ENCODE measurements at regions not wholly inside any gene's neighbourhood (a gene's known extent, or its start where the extent isn't known, plus 50 kb on each side); places are given as distances from the start of the nearest gene placed in this dataset.
A peak's percentile ranks its signal among the peaks of the same experiment; 100 is the strongest.

DNA sequence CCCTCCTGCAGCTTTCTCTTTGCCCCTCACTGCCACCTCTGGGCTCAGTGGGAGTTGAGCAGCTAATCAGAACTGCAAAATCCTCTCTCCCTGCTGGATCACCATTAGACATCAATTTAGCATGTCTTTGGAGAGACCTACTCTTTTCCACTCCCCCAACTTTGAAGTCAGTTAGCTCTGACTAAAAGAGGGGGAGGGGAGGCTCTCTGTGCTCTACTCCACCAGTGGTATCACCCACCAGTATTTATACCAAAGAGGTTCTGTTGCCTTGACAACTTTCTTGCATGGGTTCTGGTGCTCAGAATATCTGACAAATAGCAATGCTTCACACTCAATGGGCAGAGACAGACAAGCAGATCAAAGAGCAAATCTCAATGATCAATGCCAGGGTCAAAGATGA, 146.2 kb upstream of the ROPN1 start:
- ATAC-seq (ENCODE audit: insufficient number of reproducible peaks, low FRiP score, low read depth) (no peak), DNase-seq (ENCODE audit: low spot score) (no peak)
- no peaks in the 10 kb centered on the region for H3K9me3 ChIP-seq
- H3K4me3 ChIP-seq, result no peak overlapping the region
- H3K36me3 ChIP-seq, result no peaks in the 10 kb centered on the region
- no peaks in the 10 kb centered on the region for H3K27me3 ChIP-seq (replicated peaks; ENCODE audit: insufficient read depth)
- no peak overlapping the region for H3K27ac ChIP-seq
- peaks cover 18 to 85% of the 10 kb centered on the region in 2 donors for H3K4me1 ChIP-seq (ENCODE audit: control insufficient read depth in 1 of 2, low read depth in 2 of 2)
- TF ChIP-seq, protein P1, sequence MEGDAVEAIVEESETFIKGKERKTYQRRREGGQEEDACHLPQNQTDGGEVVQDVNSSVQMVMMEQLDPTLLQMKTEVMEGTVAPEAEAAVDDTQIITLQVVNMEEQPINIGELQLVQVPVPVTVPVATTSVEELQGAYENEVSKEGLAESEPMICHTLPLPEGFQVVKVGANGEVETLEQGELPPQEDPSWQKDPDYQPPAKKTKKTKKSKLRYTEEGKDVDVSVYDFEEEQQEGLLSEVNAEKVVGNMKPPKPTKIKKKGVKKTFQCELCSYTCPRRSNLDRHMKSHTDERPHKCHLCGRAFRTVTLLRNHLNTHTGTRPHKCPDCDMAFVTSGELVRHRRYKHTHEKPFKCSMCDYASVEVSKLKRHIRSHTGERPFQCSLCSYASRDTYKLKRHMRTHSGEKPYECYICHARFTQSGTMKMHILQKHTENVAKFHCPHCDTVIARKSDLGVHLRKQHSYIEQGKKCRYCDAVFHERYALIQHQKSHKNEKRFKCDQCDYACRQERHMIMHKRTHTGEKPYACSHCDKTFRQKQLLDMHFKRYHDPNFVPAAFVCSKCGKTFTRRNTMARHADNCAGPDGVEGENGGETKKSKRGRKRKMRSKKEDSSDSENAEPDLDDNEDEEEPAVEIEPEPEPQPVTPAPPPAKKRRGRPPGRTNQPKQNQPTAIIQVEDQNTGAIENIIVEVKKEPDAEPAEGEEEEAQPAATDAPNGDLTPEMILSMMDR (IDR thresholded peaks at IDR 0.05), result no peak

DNA sequence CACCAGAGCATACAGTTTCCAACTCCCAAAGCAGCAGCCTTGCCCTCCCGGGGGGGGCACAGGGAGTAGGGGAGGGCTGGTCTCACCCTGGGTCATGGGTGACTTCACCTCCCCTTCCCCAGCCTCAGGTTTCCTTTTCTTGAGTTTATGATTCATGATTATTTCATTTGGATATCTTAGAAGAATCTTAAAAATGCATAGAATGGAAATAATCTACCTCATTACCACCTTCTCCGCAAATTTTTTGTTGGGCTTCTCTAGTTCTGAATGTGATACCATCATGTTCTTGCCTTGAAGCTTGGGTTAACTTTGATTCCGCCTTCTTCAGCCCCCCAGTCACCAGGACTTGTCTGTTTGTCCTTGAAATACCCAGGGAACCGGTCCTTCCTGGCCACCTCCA, 148.8 kb upstream of the ROPN1 start:
- no peak overlapping the region for H3K4me3 ChIP-seq
- no peaks in the 10 kb centered on the region for H3K9me3 ChIP-seq
- no peak for DNase-seq (ENCODE audit: low spot score)
- no peaks in the 10 kb centered on the region for H3K36me3 ChIP-seq
- H3K4me1 ChIP-seq (ENCODE audit: control insufficient read depth in 1 of 2, low read depth in 2 of 2), result peaks cover 33 to 97% of the 10 kb centered on the region in 2 donors
- H3K27me3 ChIP-seq (replicated peaks; ENCODE audit: insufficient read depth), result no peaks in the 10 kb centered on the region
- no peak for ATAC-seq (ENCODE audit: insufficient number of reproducible peaks, low FRiP score, low read depth)
- peak overlapping the region in 1 of 2 donors; percentile 18 for H3K27ac ChIP-seq
- TF ChIP-seq, protein P1 (IDR thresholded peaks at IDR 0.05), result no peak

DNA sequence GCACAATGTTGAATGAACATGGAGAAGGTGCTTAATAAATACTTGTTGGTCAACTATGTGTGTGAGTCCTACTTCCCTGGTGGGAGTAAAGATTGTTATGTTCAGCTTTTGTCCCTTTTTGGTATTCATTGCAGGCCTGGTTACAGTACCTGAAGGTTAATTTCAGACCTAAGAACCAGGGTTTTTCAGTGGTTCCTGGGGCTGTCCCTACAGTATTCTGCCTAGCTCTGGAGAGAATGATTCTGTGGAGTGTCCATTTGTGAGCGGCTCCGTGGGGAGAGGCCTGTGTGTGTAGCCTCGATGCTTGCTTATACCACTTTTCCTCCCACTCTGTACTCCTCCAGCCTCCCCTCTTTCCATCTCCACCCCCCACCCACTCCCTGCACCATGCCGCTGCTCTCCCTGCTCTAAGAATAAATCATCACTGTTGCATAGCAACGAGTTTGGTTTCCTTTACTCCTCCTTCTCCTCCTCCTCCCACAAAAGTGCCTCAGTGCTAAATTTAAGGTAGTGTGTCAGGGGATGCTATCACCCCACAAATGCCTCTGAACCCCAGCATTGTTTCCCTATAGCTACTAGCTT, 150.6 kb upstream of the ROPN1 start:
- ATAC-seq (ENCODE audit: insufficient number of reproducible peaks, low FRiP score, low read depth), result no peak
- no peaks in the 10 kb centered on the region for H3K9me3 ChIP-seq
- DNase-seq (ENCODE audit: low spot score), result no peak
- peaks cover 31 to 88% of the 10 kb centered on the region in 2 donors for H3K4me1 ChIP-seq (ENCODE audit: control insufficient read depth in 1 of 2, low read depth in 2 of 2)
- no peak overlapping the region for H3K4me3 ChIP-seq
- peak overlapping the region; percentile 29 to 34 for H3K27ac ChIP-seq
- H3K36me3 ChIP-seq, result no peaks in the 10 kb centered on the region
- TF ChIP-seq, protein P1 (IDR thresholded peaks at IDR 0.05), result no peak
- no peaks in the 10 kb centered on the region for H3K27me3 ChIP-seq (replicated peaks; ENCODE audit: insufficient read depth)

DNA sequence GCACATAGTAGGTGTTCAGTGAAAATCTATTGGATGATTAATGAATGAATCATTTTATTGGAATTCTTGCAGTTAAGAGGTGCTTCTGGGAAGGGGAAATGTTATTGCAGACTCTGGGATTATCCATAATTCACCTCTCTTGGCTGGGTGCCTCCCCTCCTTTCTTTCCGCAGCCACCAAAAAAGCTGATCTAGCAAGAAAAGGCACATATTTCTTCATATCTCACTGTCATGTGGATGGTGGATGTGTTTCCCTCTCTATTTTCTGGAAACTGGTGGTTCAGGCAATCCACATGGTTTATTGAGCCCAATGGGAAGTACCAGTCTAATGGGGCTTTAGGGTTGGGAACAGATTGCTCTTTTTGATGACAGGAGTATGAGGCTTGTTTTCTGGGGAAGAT, 151.1 kb upstream of the ROPN1 start:
- peaks cover 28 to 82% of the 10 kb centered on the region in 2 donors for H3K4me1 ChIP-seq (ENCODE audit: control insufficient read depth in 1 of 2, low read depth in 2 of 2)
- TF ChIP-seq, protein P1 (IDR thresholded peaks at IDR 0.05), result no peak
- no peak for ATAC-seq (ENCODE audit: insufficient number of reproducible peaks, low FRiP score, low read depth)

DNA sequence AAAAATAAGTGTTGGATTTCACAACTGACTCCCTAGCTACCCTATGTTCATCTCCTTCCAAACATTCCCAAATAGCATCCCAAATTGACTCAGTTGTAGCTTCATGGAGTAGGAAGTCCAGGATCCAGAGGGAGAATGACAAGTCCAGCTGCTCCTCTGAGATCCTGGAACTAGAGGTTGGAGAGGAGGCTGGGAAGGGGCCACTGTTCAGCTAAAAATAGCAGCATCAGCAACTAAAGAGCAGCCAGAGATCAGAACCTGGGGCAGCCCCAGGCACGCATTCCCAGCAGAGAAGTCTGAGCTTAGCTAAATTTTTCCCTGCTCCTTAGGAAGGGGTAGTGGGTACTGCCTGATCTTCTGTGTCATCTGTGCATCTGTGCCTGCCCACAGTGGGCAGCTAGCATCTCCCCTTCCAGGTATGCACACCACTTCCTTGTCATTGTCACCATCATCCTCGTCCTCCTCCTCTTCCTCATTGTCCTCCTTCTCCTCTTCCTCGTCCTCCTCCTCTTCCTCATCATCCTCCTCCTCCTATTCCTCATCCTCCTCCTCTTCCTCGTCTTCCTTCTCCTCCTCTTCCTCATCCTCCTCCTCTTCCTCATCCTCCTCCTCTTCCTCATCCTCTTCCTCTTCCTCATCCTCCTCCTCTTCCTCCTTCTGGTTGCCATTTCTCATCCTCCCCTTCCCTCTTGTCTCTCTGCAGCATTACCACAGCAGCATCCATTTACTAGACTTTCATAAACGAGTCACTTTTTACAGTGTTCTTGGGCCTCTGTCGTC, 152.3 kb upstream of the ROPN1 start:
- no peak for DNase-seq (ENCODE audit: low spot score)

More for the DNA sequence above, 151.1 kb upstream of the ROPN1 start:
- no peaks in the 10 kb centered on the region for H3K36me3 ChIP-seq
- H3K4me3 ChIP-seq, result no peak overlapping the region
- no peaks in the 10 kb centered on the region for H3K9me3 ChIP-seq
- H3K27me3 ChIP-seq (replicated peaks; ENCODE audit: insufficient read depth), result no peaks in the 10 kb centered on the region
- peak overlapping the region in 1 of 2 donors; percentile 29 for H3K27ac ChIP-seq
- DNase-seq (ENCODE audit: low spot score), result no peak

More for the DNA sequence above, 152.3 kb upstream of the ROPN1 start:
- no peaks in the 10 kb centered on the region for H3K27me3 ChIP-seq (replicated peaks; ENCODE audit: insufficient read depth)
- H3K36me3 ChIP-seq, result no peaks in the 10 kb centered on the region
- no peaks in the 10 kb centered on the region for H3K9me3 ChIP-seq
- no peak for ATAC-seq (ENCODE audit: insufficient number of reproducible peaks, low FRiP score, low read depth)
- H3K27ac ChIP-seq, result peak overlapping the region in 1 of 2 donors; percentile 29
- TF ChIP-seq, protein P1 (IDR thresholded peaks at IDR 0.05), result no peak
- peaks cover 37 to 82% of the 10 kb centered on the region in 2 donors for H3K4me1 ChIP-seq (ENCODE audit: control insufficient read depth in 1 of 2, low read depth in 2 of 2)
- no peak overlapping the region for H3K4me3 ChIP-seq
